ENCODE measurements at regions not wholly inside any gene's neighbourhood (a gene's known extent, or its start where the extent isn't known, plus 50 kb on each side); places are given as distances from the start of the nearest gene placed in this dataset.

GRCh38 chr18:51603551-51603950 lies 406.1 kb upstream of the MEX3C start:
- 33 to 44% methylated on average over 4 of the region's 4 CpGs for WGBS, 2 donors
- Histone ChIP-seq H3K9me3 (no peaks in the 10 kb centered on the region), H3K27ac (no peak overlapping the region), H3K4me1 (no peaks in the 10 kb centered on the region), H3K27me3 (no peaks in the 10 kb centered on the region), H3K36me3 (replicated peaks in 1 of 2; ENCODE audit: insufficient read depth in 1 of 2, low read depth in 2 of 2) (no peaks in the 10 kb centered on the region), H3K4me3 (no peak overlapping the region)
- intact Hi-C loops (cut with DNase I): no loop called here
- DNase-seq: no peak
- ATAC-seq: no peak
- TF ChIP-seq CTCF (IDR thresholded peaks at IDR 0.05) (no peak), POLR2A (IDR thresholded peaks at IDR 0.05) (no peak)

GRCh38 chr18:51610481-51610880 lies 413.0 kb upstream of the MEX3C start:
- no peaks in the 10 kb centered on the region for H3K27me3 ChIP-seq
- DNase-seq (no peak), ATAC-seq (no peak)
- intact Hi-C loops (cut with DNase I): no loop called here
- no peaks in the 10 kb centered on the region for H3K9me3 ChIP-seq
- no peak for TF ChIP-seq CTCF (IDR thresholded peaks at IDR 0.05)
- no peak for TF ChIP-seq POLR2A (IDR thresholded peaks at IDR 0.05)
- no peak overlapping the region for H3K27ac ChIP-seq
- no peak overlapping the region for H3K4me3 ChIP-seq
- H3K4me1 ChIP-seq: no peaks in the 10 kb centered on the region
- WGBS, 2 donors: 71 to 75% methylated on average over 1 of the region's 1 CpG
- no peaks in the 10 kb centered on the region for H3K36me3 ChIP-seq (replicated peaks in 1 of 2; ENCODE audit: insufficient read depth in 1 of 2, low read depth in 2 of 2)

- Histone ChIP-seq H3K4me1 (no peaks in the 10 kb centered on the region), H3K36me3 (replicated peaks in 1 of 2; ENCODE audit: insufficient read depth in 1 of 2, low read depth in 2 of 2) (no peaks in the 10 kb centered on the region), H3K9me3 (no peaks in the 10 kb centered on the region), H3K27me3 (no peaks in the 10 kb centered on the region), H3K27ac (no peak overlapping the region), H3K4me3 (no peak overlapping the region)
- WGBS, 2 donors: 57 to 69% methylated on average over 1 of the region's 1 CpG
- intact Hi-C loops (cut with DNase I): no loop called here
- DNase-seq (no peak), ATAC-seq (no peak)
- no peak for TF ChIP-seq CTCF (IDR thresholded peaks at IDR 0.05)
- no peak for TF ChIP-seq POLR2A (IDR thresholded peaks at IDR 0.05)
Observed at GRCh38 chr18:51611326-51611725, 413.8 kb upstream of the MEX3C start.

- H3K27ac ChIP-seq: no peak overlapping the region
- no peak overlapping the region for H3K4me3 ChIP-seq
- peak in 3 of 4 donors; percentile 15 to 35 (median 21) for DNase-seq
- H3K27me3 ChIP-seq: no peaks in the 10 kb centered on the region
- ATAC-seq: no peak
- WGBS, 2 donors: 23 to 28% methylated on average over 5 of the region's 5 CpGs
- intact Hi-C loops (cut with DNase I): no loop called here
- H3K9me3 ChIP-seq: no peaks in the 10 kb centered on the region
- no peaks in the 10 kb centered on the region for H3K4me1 ChIP-seq
- no peaks in the 10 kb centered on the region for H3K36me3 ChIP-seq (replicated peaks in 1 of 2; ENCODE audit: insufficient read depth in 1 of 2, low read depth in 2 of 2)
- TF ChIP-seq POLR2A (IDR thresholded peaks at IDR 0.05) (no peak), CTCF (IDR thresholded peaks at IDR 0.05) (no peak)
Observed at GRCh38 chr18:51614033-51614432, 416.6 kb upstream of the MEX3C start.

DNA sequence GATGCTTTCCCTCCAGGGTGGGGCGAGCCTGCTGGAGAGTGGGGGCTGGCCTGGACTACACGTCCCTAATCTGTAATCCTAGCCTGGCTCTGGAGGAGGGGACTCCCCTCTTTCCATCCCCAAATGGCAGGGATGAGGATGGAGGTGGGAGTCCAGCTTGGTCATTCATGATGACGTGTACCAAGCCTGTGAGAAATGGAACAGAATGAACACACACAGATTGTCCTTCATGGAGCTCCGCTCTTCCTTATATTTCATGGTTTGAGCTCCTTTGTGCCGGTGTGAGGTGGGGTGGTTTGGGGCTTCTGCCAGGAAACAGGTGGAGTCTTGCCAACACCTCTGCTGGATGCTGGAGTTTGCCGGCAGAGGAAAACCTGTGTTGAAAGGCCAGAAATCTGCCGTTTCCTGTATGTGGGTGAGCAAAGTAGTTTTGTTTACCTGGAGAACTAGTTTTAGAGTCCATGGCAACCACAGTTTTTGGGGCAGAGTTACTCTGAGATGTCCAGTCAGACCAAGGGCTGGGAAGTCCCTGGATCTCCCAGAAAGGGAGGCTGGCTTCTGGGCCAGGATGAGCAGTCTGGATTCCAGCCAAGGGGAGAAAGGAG lies 417.6 kb upstream of the MEX3C start:
- peak in 3 of 4 donors; percentile 28 to 41 (median 36) for DNase-seq
- no peak overlapping the region for H3K4me3 ChIP-seq
- TF ChIP-seq POLR2A (IDR thresholded peaks at IDR 0.05) (no peak), CTCF (IDR thresholded peaks at IDR 0.05) (no peak)
- no peaks in the 10 kb centered on the region for H3K27me3 ChIP-seq
- no peak for ATAC-seq
- no peaks in the 10 kb centered on the region for H3K9me3 ChIP-seq
- H3K4me1 ChIP-seq: no peaks in the 10 kb centered on the region
- WGBS, 2 donors: 28 to 48% methylated on average over 4 to 7 of the region's 7 CpGs
- intact Hi-C loops (cut with DNase I): no loop called here
- no peaks in the 10 kb centered on the region for H3K36me3 ChIP-seq (replicated peaks in 1 of 2; ENCODE audit: insufficient read depth in 1 of 2, low read depth in 2 of 2)
- no peak overlapping the region for H3K27ac ChIP-seq

Measured in body of pancreas (tissue), 4 donors.